ENCODE measurements at regions not wholly inside any gene's neighbourhood (a gene's known extent, or its start where the extent isn't known, plus 50 kb on each side); places are given as distances from the start of the nearest gene placed in this dataset.

GRCh38 chr12:126591533-126591932 is 1526.3 kb downstream of the AACS start:
- no peak for DNase-seq (ENCODE audit: low spot score)

GRCh38 chr12:126601184-126602170 is 1536.2 kb downstream of the AACS start:
- DNase-seq (ENCODE audit: low spot score): no peak

GRCh38 chr12:126602612-126603011 is 1537.4 kb downstream of the AACS start:
- DNase-seq (ENCODE audit: low spot score): no peak

- DNase-seq (ENCODE audit: low spot score): no peak
These were observed 1541.9 kb downstream of the AACS start for GRCh38 chr12:126607157-126607556.

- no peak for DNase-seq (ENCODE audit: low spot score)
These were observed 1542.6 kb downstream of the AACS start for GRCh38 chr12:126607867-126608266.

- no peak for DNase-seq (ENCODE audit: low spot score)
These were observed 1543.5 kb downstream of the AACS start for GRCh38 chr12:126608607-126609175.

- no peak for DNase-seq (ENCODE audit: low spot score)
These were observed 1551.2 kb downstream of the AACS start for GRCh38 chr12:126616441-126616840.

GRCh38 chr12:126617312-126617711 is 1552.1 kb downstream of the AACS start:
- DNase-seq (ENCODE audit: low spot score): no peak

- DNase-seq (ENCODE audit: low spot score): no peak
These were observed 1562.4 kb downstream of the AACS start for GRCh38 chr12:126627596-126627995.

GRCh38 chr12:126636821-126637220 is 1571.6 kb downstream of the AACS start:
- DNase-seq (ENCODE audit: low spot score): no peak

- no peak for DNase-seq (ENCODE audit: low spot score)
These were observed 1579.2 kb downstream of the AACS start for GRCh38 chr12:126644236-126645020.

- DNase-seq (ENCODE audit: low spot score): no peak
These were observed 1582.8 kb downstream of the AACS start for GRCh38 chr12:126648074-126648473.

GRCh38 chr12:126651133-126651532 is 1585.9 kb downstream of the AACS start:
- no peak for DNase-seq (ENCODE audit: low spot score)

- no peak for DNase-seq (ENCODE audit: low spot score)
These were observed 1598.3 kb downstream of the AACS start for GRCh38 chr12:126663304-126664094.

GRCh38 chr12:126667339-126667738 is 1599.6 kb upstream of the TMEM132C start:
- DNase-seq (ENCODE audit: low spot score): no peak

- no peak for DNase-seq (ENCODE audit: low spot score)
These were observed 1598.4 kb upstream of the TMEM132C start for GRCh38 chr12:126668538-126668937.

- DNase-seq (ENCODE audit: low spot score): no peak
These were observed 1598.0 kb upstream of the TMEM132C start for GRCh38 chr12:126668961-126669360.

- DNase-seq (ENCODE audit: low spot score): no peak
These were observed 1590.5 kb upstream of the TMEM132C start for GRCh38 chr12:126676434-126676833.

- no peak for DNase-seq (ENCODE audit: low spot score)
These were observed 1585.3 kb upstream of the TMEM132C start for GRCh38 chr12:126681676-126682075.

- no peak for DNase-seq (ENCODE audit: low spot score)
These were observed 1582.3 kb upstream of the TMEM132C start for GRCh38 chr12:126684703-126685102.

GRCh38 chr12:126685636-126686035 is 1581.3 kb upstream of the TMEM132C start:
- DNase-seq (ENCODE audit: low spot score): no peak

- DNase-seq (ENCODE audit: low spot score): no peak
These were observed 1578.4 kb upstream of the TMEM132C start for GRCh38 chr12:126688556-126688955.

All from AG08396 (cell line).